C4-2B (cell line): ENCODE measurements at regions not wholly inside any gene's neighbourhood (a gene's known extent, or its start where the extent isn't known, plus 50 kb on each side); places are given as distances from the start of the nearest gene placed in this dataset.

Source experiments
- ZFX ChIP-seq: fragments of 450-650 bp; IDR thresholded peaks from 2 replicates; pipeline ENCODE4 v1.6.1; 2017
- TF ChIP-seq, protein P1 (sequence below): fragments of 450-650 bp; conservative IDR thresholded peaks from 2 replicates; pipeline ENCODE4 v1.5.1; 2017; ENCODE audit warnings: mild to moderate bottlenecking

GRCh38 chr5:3177338-3177737 is 418.3 kb upstream of the IRX1 start:
- TF ChIP-seq, protein P1, sequence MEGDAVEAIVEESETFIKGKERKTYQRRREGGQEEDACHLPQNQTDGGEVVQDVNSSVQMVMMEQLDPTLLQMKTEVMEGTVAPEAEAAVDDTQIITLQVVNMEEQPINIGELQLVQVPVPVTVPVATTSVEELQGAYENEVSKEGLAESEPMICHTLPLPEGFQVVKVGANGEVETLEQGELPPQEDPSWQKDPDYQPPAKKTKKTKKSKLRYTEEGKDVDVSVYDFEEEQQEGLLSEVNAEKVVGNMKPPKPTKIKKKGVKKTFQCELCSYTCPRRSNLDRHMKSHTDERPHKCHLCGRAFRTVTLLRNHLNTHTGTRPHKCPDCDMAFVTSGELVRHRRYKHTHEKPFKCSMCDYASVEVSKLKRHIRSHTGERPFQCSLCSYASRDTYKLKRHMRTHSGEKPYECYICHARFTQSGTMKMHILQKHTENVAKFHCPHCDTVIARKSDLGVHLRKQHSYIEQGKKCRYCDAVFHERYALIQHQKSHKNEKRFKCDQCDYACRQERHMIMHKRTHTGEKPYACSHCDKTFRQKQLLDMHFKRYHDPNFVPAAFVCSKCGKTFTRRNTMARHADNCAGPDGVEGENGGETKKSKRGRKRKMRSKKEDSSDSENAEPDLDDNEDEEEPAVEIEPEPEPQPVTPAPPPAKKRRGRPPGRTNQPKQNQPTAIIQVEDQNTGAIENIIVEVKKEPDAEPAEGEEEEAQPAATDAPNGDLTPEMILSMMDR, result no peak
- TF ChIP-seq ZFX, result no peak
